SK-N-SH (cell line): ENCODE measurements at regions not wholly inside any gene's neighbourhood (a gene's known extent, or its start where the extent isn't known, plus 50 kb on each side); places are given as distances from the start of the nearest gene placed in this dataset.

Experiments used
- CTCF ChIA-PET: fragments of 300-600, 350-600 bp; formaldehyde crosslinking; extraction: SDS; loops from one replicate; lab custom pipeline; 2021; lab: Yijun Ruan, JAX
- POLR2A ChIA-PET: fragments of 350-600 bp; sonication (Branson Sonifier 250); formaldehyde crosslinking; extraction: SDS; loops from one replicate; lab custom pipeline; 2020; ENCODE audit warnings: antibody characterized with exemption, inconsistent platforms; lab: Yijun Ruan, JAX
- DNase-seq: peaks from one replicate; pipeline ENCODE4 v3.0.0; 2012
- H2AFZ ChIP-seq: fragments of 200-600 bp; sonication (generic); 2 replicates; pipeline ENCODE4 v1.8.1; 2016; ENCODE audit warnings: antibody characterized with exemption, mild to moderate bottlenecking, low read depth
- H3F3A ChIP-seq: fragments of 200-600 bp; sonication (generic); replicated peaks from 2 replicates; pipeline ENCODE3; 2016; ENCODE audit warnings: antibody characterized with exemption, mild to moderate bottlenecking; ENCODE audit not compliant: insufficient read depth
- H3K27ac ChIP-seq, 2 experiments: fragments of 200-500 bp in 1 of 2; fragments of 200-600 bp in 1 of 2; sonication (Bioruptor generic) in 1 of 2; sonication (generic), shearing (Covaris generic) in 1 of 2; 2 replicates each; pipeline versions ENCODE4 v1.5.1 to v1.6.1; 2014 to 2016; ENCODE audit warnings: low read depth in 2 of 2, inconsistent platforms in 1 of 2, low read length in 1 of 2, mild to moderate bottlenecking in 1 of 2, mixed read lengths in 1 of 2
- H3K27me3 ChIP-seq: fragments of 200-600 bp; sonication (generic), shearing (Covaris generic); 2 replicates; pipeline ENCODE4 v1.6.1; 2016; ENCODE audit warnings: mixed run types; ENCODE audit not compliant: insufficient read depth
- H3K36me3 ChIP-seq, 2 experiments: fragments of 200-500 bp in 1 of 2; fragments of 200-600 bp in 1 of 2; sonication (Bioruptor generic) in 1 of 2; sonication (generic) in 1 of 2; replicated peaks in 1 of 2; 2 replicates each; pipeline versions ENCODE3 to v1.5.1; 2014 to 2016; ENCODE audit warnings: low read length in 1 of 2, mild to moderate bottlenecking in 1 of 2; ENCODE audit not compliant: insufficient read depth in 2 of 2, control insufficient read depth in 1 of 2
- H3K4me1 ChIP-seq, 2 experiments: fragments of 200-500 bp in 1 of 2; fragments of 200-600 bp in 1 of 2; sonication (Bioruptor generic) in 1 of 2; sonication (generic), shearing (Covaris generic) in 1 of 2; 2 replicates each; pipeline versions ENCODE4 v1.5.1 to v1.6.1; 2014 to 2016; ENCODE audit warnings: low read depth in 1 of 2, low read length in 1 of 2, mixed run types in 1 of 2; ENCODE audit not compliant: insufficient read depth in 2 of 2, control insufficient read depth in 1 of 2
- H3K4me2 ChIP-seq: fragments of 200-600 bp; sonication (generic), shearing (Covaris generic); 2 replicates; pipeline ENCODE4 v1.6.1; 2017; ENCODE audit warnings: mixed run types
- H3K4me3 ChIP-seq, 2 experiments: fragments of 200-500 bp in 1 of 2; fragments of 200-600 bp in 1 of 2; sonication (Bioruptor generic) in 1 of 2; sonication (generic), shearing (Covaris generic) in 1 of 2; 2 replicates each; pipeline versions ENCODE4 v1.5.1 to v1.8.1; 2014 to 2016; ENCODE audit warnings: low read depth in 2 of 2, inconsistent platforms in 1 of 2, low read length in 1 of 2, mild to moderate bottlenecking in 1 of 2, mixed read lengths in 1 of 2, moderate library complexity in 1 of 2
- H3K79me2 ChIP-seq: fragments of 200-600 bp; sonication (generic); 2 replicates; pipeline ENCODE4 v1.8.1; 2017; ENCODE audit warnings: mild to moderate bottlenecking; ENCODE audit not compliant: insufficient read depth
- H3K9ac ChIP-seq: fragments of 200-600 bp; sonication (generic); 2 replicates; pipeline ENCODE4 v1.6.1; 2017; ENCODE audit warnings: mixed run types
- H3K9me2 ChIP-seq: fragments of 200-600 bp; sonication (generic); 2 replicates; pipeline ENCODE4 v1.6.1; 2017; ENCODE audit warnings: mixed run types
- H3K9me3 ChIP-seq: fragments of 200-600 bp; sonication (generic); 2 replicates; pipeline ENCODE4 v1.6.1; 2017; ENCODE audit warnings: mixed run types, mild to moderate bottlenecking, moderate library complexity
- H4K20me1 ChIP-seq: fragments of 200-600 bp; sonication (generic); 2 replicates; pipeline ENCODE4 v1.6.1; 2017; ENCODE audit warnings: mild to moderate bottlenecking, mixed run types; ENCODE audit not compliant: insufficient read depth
- ELF1 ChIP-seq: IDR thresholded peaks from 2 replicates; pipeline ENCODE4 v1.4.0; 2012
- EZH2phosphoT487 ChIP-seq: fragments of 200-600 bp; sonication (generic); IDR thresholded peaks from 2 replicates; pipeline ENCODE4 v1.6.1; 2017; ENCODE audit warnings: low read depth, mixed run types, mild to moderate bottlenecking, antibody characterized with exemption, moderate library complexity, borderline replicate concordance
- FOXJ3 ChIP-seq: sonication (generic); formaldehyde crosslinking; IDR thresholded peaks from 2 replicates; pipeline ENCODE4 v1.5.1; 2020; ENCODE audit warnings: mild to moderate bottlenecking, missing genetic modification reagents
- FOXM1 ChIP-seq: IDR thresholded peaks from 2 replicates; pipeline ENCODE4 v1.4.0; 2012; ENCODE audit warnings: low read depth, mild to moderate bottlenecking
- GATA2 ChIP-seq: sonication (generic); formaldehyde crosslinking; IDR thresholded peaks from 2 replicates; pipeline ENCODE4 v1.5.0; 2020; ENCODE audit warnings: mild to moderate bottlenecking, missing genetic modification reagents
- MAX ChIP-seq: IDR thresholded peaks from 2 replicates; pipeline ENCODE4 v1.4.0; 2012; ENCODE audit warnings: low read depth
- MEF2A ChIP-seq: IDR thresholded peaks from 2 replicates; pipeline ENCODE4 v1.4.0; 2012; ENCODE audit warnings: low read depth, borderline replicate concordance
- MXI1 ChIP-seq: IDR thresholded peaks from 2 replicates; pipeline ENCODE4 v1.6.1; 2012; ENCODE audit warnings: mild to moderate bottlenecking, low read depth, low read length, improper control_type of control experiment
- NRF1 ChIP-seq: IDR thresholded peaks from 2 replicates; pipeline ENCODE4 v1.6.1; 2012; ENCODE audit warnings: low read depth, mild to moderate bottlenecking, low read length
- PBX3 ChIP-seq: IDR thresholded peaks from 2 replicates; pipeline ENCODE4; 2012
- POLR2AphosphoS5 ChIP-seq: IDR thresholded peaks from 2 replicates; pipeline ENCODE4 v1.6.1; 2012; ENCODE audit warnings: low read depth, low read length
- RAD21 ChIP-seq: IDR thresholded peaks from 2 replicates; pipeline ENCODE4 v1.6.1; 2012; ENCODE audit warnings: mild to moderate bottlenecking, low read length
- RCOR1 ChIP-seq: fragments of 150-350 bp; IDR thresholded peaks from 2 replicates; pipeline ENCODE4 v1.6.1; 2017; ENCODE audit warnings: antibody characterized with exemption, low read length
- RFX5 ChIP-seq: IDR thresholded peaks from 2 replicates; pipeline ENCODE4 v1.6.1; 2012; ENCODE audit warnings: mild to moderate bottlenecking, improper control_type of control experiment, low read length
- SIN3A ChIP-seq: IDR thresholded peaks from 2 replicates; pipeline ENCODE4 v1.6.1; 2012; ENCODE audit warnings: low read depth, mild to moderate bottlenecking, low read length, moderate library complexity, borderline replicate concordance
- SMC3 ChIP-seq: IDR thresholded peaks from 2 replicates; pipeline ENCODE4 v1.6.1; 2012; ENCODE audit warnings: low read depth, low read length, improper control_type of control experiment
- TAF1 ChIP-seq: IDR thresholded peaks from 2 replicates; pipeline ENCODE4 v1.6.1; 2012; ENCODE audit warnings: low read depth, mild to moderate bottlenecking, low read length, moderate library complexity, borderline replicate concordance
- TEAD4 ChIP-seq: IDR thresholded peaks from 2 replicates; pipeline ENCODE4 v1.4.0; 2012; ENCODE audit warnings: mild to moderate bottlenecking, borderline replicate concordance; ENCODE audit not compliant: insufficient read depth
- USF1 ChIP-seq: IDR thresholded peaks from 2 replicates; pipeline ENCODE4 v1.4.0; 2012; ENCODE audit warnings: low read depth, borderline replicate concordance
- ZBTB33 ChIP-seq: IDR thresholded peaks from 2 replicates; pipeline ENCODE4 v1.4.0; 2012; ENCODE audit warnings: low read depth, borderline replicate concordance
- whole genome bisulfite sequencing: methylation state at CpG from one replicate; pipeline ENCODE4 v1.1.6; 2017; ENCODE audit warnings: low lambda C conversion rate; 5-methylcytosine and 5-hydroxymethylcytosine counted together

GRCh38 chr13:64684108-64684507, 2546.0 kb downstream of the PCDH9 start:
- H3K9ac ChIP-seq = no peak overlapping the region
- no peak for TF ChIP-seq MXI1
- no peak overlapping the region for H2AFZ ChIP-seq
- no peak overlapping the region for H3K27ac ChIP-seq
- no peaks in the 10 kb centered on the region for H3K79me2 ChIP-seq
- H3K4me3 ChIP-seq = no peak overlapping the region
- H3K4me1 ChIP-seq = no peaks in the 10 kb centered on the region; a peak in 1 of 4 replicates
- no peaks in the 10 kb centered on the region for H4K20me1 ChIP-seq
- peaks cover 9% of the 10 kb centered on the region for H3K9me3 ChIP-seq
- H3F3A ChIP-seq = peaks cover 3% of the 10 kb centered on the region
- H3K36me3 ChIP-seq = peaks cover 0 to 4% of the 10 kb centered on the region in 2 experiments
- H3K4me2 ChIP-seq = no peak overlapping the region
- no peak for DNase-seq
- ChIA-PET CTCF (no interaction called here), POLR2A (no interaction called here)
- WGBS = 78% methylated on average over 3 of the region's 3 CpGs
- H3K9me2 ChIP-seq = no peaks in the 10 kb centered on the region
- no peaks in the 10 kb centered on the region for H3K27me3 ChIP-seq

- H3K36me3 ChIP-seq = peaks cover 0 to 4% of the 10 kb centered on the region in 2 experiments
- CTCF ChIA-PET = no interaction called here
Observed at GRCh38 chr13:64680739-64681138, 2549.4 kb downstream of the PCDH9 start.

More at GRCh38 chr13:64680739-64681138, 2549.4 kb downstream of the PCDH9 start:
- Histone ChIP-seq H3K4me1 (no peaks in the 10 kb centered on the region), H3K9me2 (no peaks in the 10 kb centered on the region), H3K79me2 (no peaks in the 10 kb centered on the region), H3K9ac (no peak overlapping the region), H4K20me1 (no peaks in the 10 kb centered on the region), H3K27ac (no peak overlapping the region), H3K9me3 (peaks cover 9% of the 10 kb centered on the region), H3F3A (peaks cover 1% of the 10 kb centered on the region), H2AFZ (no peak overlapping the region), H3K27me3 (no peaks in the 10 kb centered on the region), H3K4me2 (no peak overlapping the region), H3K4me3 (no peak overlapping the region)
- POLR2A ChIA-PET = no interaction called here
- 100% methylated on average over 1 of the region's 1 CpG for WGBS
- TF ChIP-seq POLR2AphosphoS5 (no peak), RFX5 (no peak), TAF1 (no peak), MEF2A (no peak), RAD21 (no peak), MAX (no peak), TEAD4 (no peak), ELF1 (no peak), RCOR1 (no peak), SMC3 (no peak), USF1 (no peak), NRF1 (no peak), GATA2 (no peak), MXI1 (no peak), ZBTB33 (no peak), PBX3 (no peak), FOXJ3 (CRISPR knock-in tag) (no peak), SIN3A (no peak), EZH2phosphoT487 (no peak), FOXM1 (no peak)
- no peak for DNase-seq
